SK-N-SH (cell line): ENCODE measurements at regions not wholly inside any gene's neighbourhood (a gene's known extent, or its start where the extent isn't known, plus 50 kb on each side); places are given as distances from the start of the nearest gene placed in this dataset.

Experiments used
- CTCF ChIA-PET: fragments of 300-600, 350-600 bp; formaldehyde crosslinking; extraction: SDS; loops from one replicate; lab custom pipeline; 2021; lab: Yijun Ruan, JAX
- POLR2A ChIA-PET: fragments of 350-600 bp; sonication (Branson Sonifier 250); formaldehyde crosslinking; extraction: SDS; loops from one replicate; lab custom pipeline; 2020; ENCODE audit warnings: antibody characterized with exemption, inconsistent platforms; lab: Yijun Ruan, JAX
- DNase-seq: peaks from one replicate; pipeline ENCODE4 v3.0.0; 2012
- H2AFZ ChIP-seq: fragments of 200-600 bp; sonication (generic); 2 replicates; pipeline ENCODE4 v1.8.1; 2016; ENCODE audit warnings: antibody characterized with exemption, mild to moderate bottlenecking, low read depth
- H3F3A ChIP-seq: fragments of 200-600 bp; sonication (generic); replicated peaks from 2 replicates; pipeline ENCODE3; 2016; ENCODE audit warnings: antibody characterized with exemption, mild to moderate bottlenecking; ENCODE audit not compliant: insufficient read depth
- H3K27ac ChIP-seq, 2 experiments: fragments of 200-500 bp in 1 of 2; fragments of 200-600 bp in 1 of 2; sonication (Bioruptor generic) in 1 of 2; sonication (generic), shearing (Covaris generic) in 1 of 2; 2 replicates each; pipeline versions ENCODE4 v1.5.1 to v1.6.1; 2014 to 2016; ENCODE audit warnings: low read depth in 2 of 2, inconsistent platforms in 1 of 2, low read length in 1 of 2, mild to moderate bottlenecking in 1 of 2, mixed read lengths in 1 of 2
- H3K27me3 ChIP-seq: fragments of 200-600 bp; sonication (generic), shearing (Covaris generic); 2 replicates; pipeline ENCODE4 v1.6.1; 2016; ENCODE audit warnings: mixed run types; ENCODE audit not compliant: insufficient read depth
- H3K36me3 ChIP-seq, 2 experiments: fragments of 200-500 bp in 1 of 2; fragments of 200-600 bp in 1 of 2; sonication (Bioruptor generic) in 1 of 2; sonication (generic) in 1 of 2; replicated peaks in 1 of 2; 2 replicates each; pipeline versions ENCODE3 to v1.5.1; 2014 to 2016; ENCODE audit warnings: low read length in 1 of 2, mild to moderate bottlenecking in 1 of 2; ENCODE audit not compliant: insufficient read depth in 2 of 2, control insufficient read depth in 1 of 2
- H3K4me1 ChIP-seq, 2 experiments: fragments of 200-500 bp in 1 of 2; fragments of 200-600 bp in 1 of 2; sonication (Bioruptor generic) in 1 of 2; sonication (generic), shearing (Covaris generic) in 1 of 2; 2 replicates each; pipeline versions ENCODE4 v1.5.1 to v1.6.1; 2014 to 2016; ENCODE audit warnings: low read depth in 1 of 2, low read length in 1 of 2, mixed run types in 1 of 2; ENCODE audit not compliant: insufficient read depth in 2 of 2, control insufficient read depth in 1 of 2
- H3K4me2 ChIP-seq: fragments of 200-600 bp; sonication (generic), shearing (Covaris generic); 2 replicates; pipeline ENCODE4 v1.6.1; 2017; ENCODE audit warnings: mixed run types
- H3K4me3 ChIP-seq, 2 experiments: fragments of 200-500 bp in 1 of 2; fragments of 200-600 bp in 1 of 2; sonication (Bioruptor generic) in 1 of 2; sonication (generic), shearing (Covaris generic) in 1 of 2; 2 replicates each; pipeline versions ENCODE4 v1.5.1 to v1.8.1; 2014 to 2016; ENCODE audit warnings: low read depth in 2 of 2, inconsistent platforms in 1 of 2, low read length in 1 of 2, mild to moderate bottlenecking in 1 of 2, mixed read lengths in 1 of 2, moderate library complexity in 1 of 2
- H3K79me2 ChIP-seq: fragments of 200-600 bp; sonication (generic); 2 replicates; pipeline ENCODE4 v1.8.1; 2017; ENCODE audit warnings: mild to moderate bottlenecking; ENCODE audit not compliant: insufficient read depth
- H3K9ac ChIP-seq: fragments of 200-600 bp; sonication (generic); 2 replicates; pipeline ENCODE4 v1.6.1; 2017; ENCODE audit warnings: mixed run types
- H3K9me2 ChIP-seq: fragments of 200-600 bp; sonication (generic); 2 replicates; pipeline ENCODE4 v1.6.1; 2017; ENCODE audit warnings: mixed run types
- H3K9me3 ChIP-seq: fragments of 200-600 bp; sonication (generic); 2 replicates; pipeline ENCODE4 v1.6.1; 2017; ENCODE audit warnings: mixed run types, mild to moderate bottlenecking, moderate library complexity
- H4K20me1 ChIP-seq: fragments of 200-600 bp; sonication (generic); 2 replicates; pipeline ENCODE4 v1.6.1; 2017; ENCODE audit warnings: mild to moderate bottlenecking, mixed run types; ENCODE audit not compliant: insufficient read depth
- EP300 ChIP-seq, 2 experiments: IDR thresholded peaks; 2 replicates each; pipeline versions ENCODE4 v1.4.0 to v1.6.1; 2012; ENCODE audit warnings: borderline replicate concordance in 1 of 2, low read depth in 1 of 2, low read length in 1 of 2
- FOSL2 ChIP-seq: IDR thresholded peaks from 2 replicates; pipeline ENCODE4 v1.4.0; 2012; ENCODE audit warnings: low read depth, mild to moderate bottlenecking, moderate library complexity, borderline replicate concordance
- GABPA ChIP-seq: IDR thresholded peaks from 2 replicates; pipeline ENCODE4 v1.4.0; 2012; ENCODE audit warnings: low read depth, mild to moderate bottlenecking
- GATA2 ChIP-seq: sonication (generic); formaldehyde crosslinking; IDR thresholded peaks from 2 replicates; pipeline ENCODE4 v1.5.0; 2020; ENCODE audit warnings: mild to moderate bottlenecking, missing genetic modification reagents
- NFIC ChIP-seq: IDR thresholded peaks from 2 replicates; pipeline ENCODE4 v1.4.0; 2012; ENCODE audit warnings: borderline replicate concordance
- NRF1 ChIP-seq: IDR thresholded peaks from 2 replicates; pipeline ENCODE4 v1.6.1; 2012; ENCODE audit warnings: low read depth, mild to moderate bottlenecking, low read length
- PBX3 ChIP-seq: IDR thresholded peaks from 2 replicates; pipeline ENCODE4; 2012
- POLR2AphosphoS5 ChIP-seq: IDR thresholded peaks from 2 replicates; pipeline ENCODE4 v1.6.1; 2012; ENCODE audit warnings: low read depth, low read length
- RFX5 ChIP-seq: IDR thresholded peaks from 2 replicates; pipeline ENCODE4 v1.6.1; 2012; ENCODE audit warnings: mild to moderate bottlenecking, improper control_type of control experiment, low read length
- SIN3A ChIP-seq: IDR thresholded peaks from 2 replicates; pipeline ENCODE4 v1.6.1; 2012; ENCODE audit warnings: low read depth, mild to moderate bottlenecking, low read length, moderate library complexity, borderline replicate concordance
- SMC3 ChIP-seq: IDR thresholded peaks from 2 replicates; pipeline ENCODE4 v1.6.1; 2012; ENCODE audit warnings: low read depth, low read length, improper control_type of control experiment
- TAF1 ChIP-seq: IDR thresholded peaks from 2 replicates; pipeline ENCODE4 v1.6.1; 2012; ENCODE audit warnings: low read depth, mild to moderate bottlenecking, low read length, moderate library complexity, borderline replicate concordance
- USF1 ChIP-seq: IDR thresholded peaks from 2 replicates; pipeline ENCODE4 v1.4.0; 2012; ENCODE audit warnings: low read depth, borderline replicate concordance
- USF2 ChIP-seq: fragments of 150-350 bp; IDR thresholded peaks from 2 replicates; pipeline ENCODE4 v1.6.1; 2017; ENCODE audit warnings: antibody characterized with exemption, low read length, low read depth, borderline replicate concordance
- YY1 ChIP-seq: IDR thresholded peaks from 2 replicates; pipeline ENCODE4 v1.4.0; 2012; ENCODE audit warnings: low read depth, mild to moderate bottlenecking
- ZBTB33 ChIP-seq: IDR thresholded peaks from 2 replicates; pipeline ENCODE4 v1.4.0; 2012; ENCODE audit warnings: low read depth, borderline replicate concordance
- WGBS: methylation state at CpG from one replicate; pipeline ENCODE4 v1.1.6; 2017; ENCODE audit warnings: low lambda C conversion rate; 5-methylcytosine and 5-hydroxymethylcytosine counted together

- WGBS = 62% methylated on average over 3 of the region's 3 CpGs
- CTCF ChIA-PET = no interaction called here
Measured at GRCh38 chr16:54422159-54422558, 135.6 kb upstream of the IRX3 start.

More at GRCh38 chr16:54422159-54422558, 135.6 kb upstream of the IRX3 start:
- Histone ChIP-seq H3K27me3 (no peaks in the 10 kb centered on the region), H4K20me1 (no peaks in the 10 kb centered on the region), H3K9ac (no peak overlapping the region), H3K4me1 (no peaks in the 10 kb centered on the region), H3K79me2 (no peaks in the 10 kb centered on the region), H3K9me2 (no peaks in the 10 kb centered on the region), H3K36me3 (no peaks in the 10 kb centered on the region), H3K4me2 (no peak overlapping the region), H2AFZ (no peak overlapping the region), H3K4me3 (no peak overlapping the region), H3K9me3 (no peaks in the 10 kb centered on the region), H3F3A (no peaks in the 10 kb centered on the region), H3K27ac (no peak overlapping the region)
- POLR2A ChIA-PET = no interaction called here
- no peak for DNase-seq
- TF ChIP-seq USF2 = no peak
- no peak for TF ChIP-seq PBX3
- TF ChIP-seq GABPA = no peak
- no peak for TF ChIP-seq RFX5
- no peak for TF ChIP-seq EP300 (IDR thresholded peaks at IDR 0.05; ENCODE audit: borderline replicate concordance in 1 of 2, low read depth in 1 of 2, low read length in 1 of 2)
- no peak for TF ChIP-seq NRF1
- TF ChIP-seq TAF1 = no peak
- TF ChIP-seq SIN3A = no peak
- no peak for TF ChIP-seq NFIC
- no peak for TF ChIP-seq SMC3
- TF ChIP-seq POLR2AphosphoS5 = no peak
- no peak for TF ChIP-seq YY1
- no peak for TF ChIP-seq FOSL2
- TF ChIP-seq USF1 = no peak
- TF ChIP-seq ZBTB33 = no peak
- no peak for TF ChIP-seq GATA2
